ENCODE measurements at regions not wholly inside any gene's neighbourhood (a gene's known extent, or its start where the extent isn't known, plus 50 kb on each side); places are given as distances from the start of the nearest gene placed in this dataset.

DNA sequence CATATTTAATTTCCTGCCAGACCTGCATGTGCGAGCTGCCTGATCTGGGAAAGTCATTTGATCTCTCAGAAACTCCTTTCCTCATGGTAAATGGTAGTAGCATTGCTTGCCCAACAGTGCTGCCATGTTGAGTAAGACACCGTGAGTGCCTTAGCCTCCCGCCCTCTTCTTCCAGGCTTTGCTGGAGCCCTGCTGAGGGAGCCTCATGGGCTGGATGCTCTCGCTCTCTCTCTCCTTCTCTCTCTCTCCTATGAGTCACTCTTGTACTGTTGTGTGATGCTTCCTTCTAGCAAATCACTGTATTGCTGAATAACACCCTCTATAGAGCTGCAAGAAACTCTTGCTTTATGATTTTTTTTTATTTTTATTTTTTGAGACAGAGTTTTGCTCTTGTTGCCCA is 365.5 kb downstream of the UQCRFS1 start:
- ChIA-PET POLR2A (no interaction called here), CTCF (no interaction called here)
- TF ChIP-seq, protein P1, sequence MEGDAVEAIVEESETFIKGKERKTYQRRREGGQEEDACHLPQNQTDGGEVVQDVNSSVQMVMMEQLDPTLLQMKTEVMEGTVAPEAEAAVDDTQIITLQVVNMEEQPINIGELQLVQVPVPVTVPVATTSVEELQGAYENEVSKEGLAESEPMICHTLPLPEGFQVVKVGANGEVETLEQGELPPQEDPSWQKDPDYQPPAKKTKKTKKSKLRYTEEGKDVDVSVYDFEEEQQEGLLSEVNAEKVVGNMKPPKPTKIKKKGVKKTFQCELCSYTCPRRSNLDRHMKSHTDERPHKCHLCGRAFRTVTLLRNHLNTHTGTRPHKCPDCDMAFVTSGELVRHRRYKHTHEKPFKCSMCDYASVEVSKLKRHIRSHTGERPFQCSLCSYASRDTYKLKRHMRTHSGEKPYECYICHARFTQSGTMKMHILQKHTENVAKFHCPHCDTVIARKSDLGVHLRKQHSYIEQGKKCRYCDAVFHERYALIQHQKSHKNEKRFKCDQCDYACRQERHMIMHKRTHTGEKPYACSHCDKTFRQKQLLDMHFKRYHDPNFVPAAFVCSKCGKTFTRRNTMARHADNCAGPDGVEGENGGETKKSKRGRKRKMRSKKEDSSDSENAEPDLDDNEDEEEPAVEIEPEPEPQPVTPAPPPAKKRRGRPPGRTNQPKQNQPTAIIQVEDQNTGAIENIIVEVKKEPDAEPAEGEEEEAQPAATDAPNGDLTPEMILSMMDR (IDR thresholded peaks at IDR 0.05; ENCODE audit: control extremely low read depth, extremely low read depth, low read depth, missing control alignments) = no peak
- no peak for DNase-seq (ENCODE audit: extremely low spot score)

DNA sequence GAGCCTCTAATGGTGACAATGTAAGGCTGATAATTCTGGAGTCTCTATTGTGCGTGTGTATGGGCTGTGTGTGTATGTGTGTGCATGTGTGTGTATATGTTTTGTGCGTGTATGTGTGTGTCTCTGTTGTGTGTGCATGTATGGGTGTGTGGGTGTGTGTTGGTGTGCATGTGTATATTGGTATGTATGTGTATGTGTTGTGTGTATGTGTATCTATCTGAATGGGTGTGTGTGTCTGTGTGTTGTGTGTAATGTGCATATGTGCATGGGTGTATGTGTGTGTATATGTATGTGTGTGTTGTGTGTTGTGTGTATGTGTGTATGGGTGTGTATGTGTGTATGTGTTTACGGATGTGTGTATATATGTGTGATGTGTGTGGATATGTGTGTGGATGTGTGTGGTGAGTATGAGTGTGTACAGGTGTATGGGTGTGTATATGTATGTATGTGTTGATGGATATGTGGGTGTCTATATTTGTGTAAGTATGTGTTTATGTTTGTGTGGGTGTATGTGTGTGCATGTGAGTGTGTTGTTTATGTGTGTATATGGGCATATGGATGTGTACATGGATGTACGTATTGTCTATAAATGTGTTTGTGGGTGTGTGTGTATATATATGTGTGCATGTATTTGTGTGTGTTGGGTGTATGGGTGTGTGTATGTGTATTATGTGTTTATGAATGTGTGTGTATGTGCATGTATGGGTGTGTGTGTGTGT is 366.7 kb downstream of the UQCRFS1 start:
- POLR2A ChIA-PET = no interaction called here

DNA sequence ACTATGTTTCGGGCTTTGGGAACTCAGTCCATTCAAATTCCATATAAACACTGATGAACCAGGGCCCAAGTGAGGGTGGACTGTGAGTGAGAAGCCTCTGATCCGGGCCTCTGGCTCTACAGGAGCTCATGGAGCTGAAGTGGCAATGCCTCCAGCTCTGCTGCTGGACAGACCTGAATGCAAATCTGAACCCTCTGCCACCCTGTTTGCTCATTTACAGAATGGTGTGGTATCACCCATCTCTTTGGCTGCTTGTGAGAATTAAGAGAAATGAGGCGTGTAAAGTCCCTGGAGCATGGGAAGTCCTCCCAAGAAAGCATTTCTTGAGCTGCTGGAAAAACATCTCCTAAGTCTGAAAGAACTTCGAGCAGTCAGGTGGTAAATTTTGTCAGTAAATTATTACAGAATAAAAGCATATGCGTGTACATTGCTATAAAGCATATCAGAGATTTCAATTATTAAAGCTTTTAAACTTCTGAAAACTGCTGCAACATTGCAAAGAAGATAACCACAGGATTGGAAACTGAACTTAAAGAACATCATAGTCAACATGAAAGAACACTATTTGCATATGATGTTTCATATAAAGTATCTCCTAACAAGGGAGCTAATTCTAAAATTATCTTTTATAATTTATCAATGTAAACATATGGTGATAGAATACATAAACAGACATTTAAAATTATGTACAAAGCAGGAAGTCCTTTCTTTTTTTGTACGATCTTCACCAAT is 369.0 kb downstream of the UQCRFS1 start:
- no peak for DNase-seq (ENCODE audit: extremely low spot score)
- CTCF ChIA-PET = no interaction called here
- TF ChIP-seq, protein P1 (IDR thresholded peaks at IDR 0.05; ENCODE audit: control extremely low read depth, extremely low read depth, low read depth, missing control alignments) = no peak
- POLR2A ChIA-PET = no interaction called here

More for the DNA sequence above, 366.7 kb downstream of the UQCRFS1 start:
- CTCF ChIA-PET = no interaction called here
- TF ChIP-seq, protein P1 (IDR thresholded peaks at IDR 0.05; ENCODE audit: control extremely low read depth, extremely low read depth, low read depth, missing control alignments) = no peak
- DNase-seq (ENCODE audit: extremely low spot score) = no peak

DNA sequence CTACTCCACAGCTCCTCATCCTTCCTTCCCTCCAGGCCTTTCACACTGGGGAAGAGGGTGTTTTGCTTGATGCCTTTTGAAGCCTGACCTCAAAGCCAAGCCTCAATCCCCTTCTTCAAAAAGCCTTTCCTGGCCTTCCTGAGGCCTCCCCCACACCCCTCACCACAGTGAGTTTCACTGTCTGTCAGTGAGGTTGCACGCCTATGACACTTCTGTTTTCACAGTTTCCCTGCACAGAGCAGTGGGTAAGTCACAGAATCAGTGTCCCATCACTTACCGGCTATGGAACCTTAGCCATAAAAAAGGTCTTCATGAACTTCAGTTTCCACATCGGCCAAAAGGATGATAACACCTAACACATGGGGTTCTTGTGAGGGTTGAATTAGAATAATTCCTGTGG is 371.4 kb downstream of the UQCRFS1 start:
- no peak for DNase-seq (ENCODE audit: extremely low spot score)
- TF ChIP-seq, protein P1 (IDR thresholded peaks at IDR 0.05; ENCODE audit: control extremely low read depth, extremely low read depth, low read depth, missing control alignments) = no peak
- ChIA-PET CTCF (interaction anchor here (1.2 kb wide), 1 partner anchor 9 kb away, joined by 4 read pairs; no protein-coding TSS in a partner anchor), POLR2A (no interaction called here)

DNA sequence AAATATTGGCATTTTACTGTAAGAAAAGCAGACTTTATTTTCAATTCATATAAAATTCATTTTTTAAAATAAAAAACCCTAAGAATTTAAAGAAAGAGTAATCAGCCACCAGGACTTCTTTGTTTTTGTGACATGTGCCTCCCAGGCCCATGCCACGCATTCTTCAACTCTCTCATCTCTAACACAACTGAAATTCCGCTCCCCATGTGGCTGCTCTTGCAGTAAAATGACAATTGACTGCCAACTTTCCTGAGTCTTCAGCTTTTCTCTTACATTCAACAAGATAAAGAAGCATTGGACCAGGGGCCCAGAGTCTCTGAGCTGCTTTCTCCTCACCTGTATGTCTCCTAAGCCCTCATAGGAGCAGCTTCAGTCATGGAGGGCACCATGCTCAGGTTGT is 372.1 kb downstream of the UQCRFS1 start:
- ChIA-PET POLR2A (no interaction called here), CTCF (interaction anchor here (1.2 to 1.4 kb wide), 2 partner anchors 10 to 423 kb away, joined by 4 read pairs; no protein-coding TSS in a partner anchor)
- DNase-seq (ENCODE audit: extremely low spot score) = no peak
- TF ChIP-seq, protein P1 (IDR thresholded peaks at IDR 0.05; ENCODE audit: control extremely low read depth, extremely low read depth, low read depth, missing control alignments) = no peak

DNA sequence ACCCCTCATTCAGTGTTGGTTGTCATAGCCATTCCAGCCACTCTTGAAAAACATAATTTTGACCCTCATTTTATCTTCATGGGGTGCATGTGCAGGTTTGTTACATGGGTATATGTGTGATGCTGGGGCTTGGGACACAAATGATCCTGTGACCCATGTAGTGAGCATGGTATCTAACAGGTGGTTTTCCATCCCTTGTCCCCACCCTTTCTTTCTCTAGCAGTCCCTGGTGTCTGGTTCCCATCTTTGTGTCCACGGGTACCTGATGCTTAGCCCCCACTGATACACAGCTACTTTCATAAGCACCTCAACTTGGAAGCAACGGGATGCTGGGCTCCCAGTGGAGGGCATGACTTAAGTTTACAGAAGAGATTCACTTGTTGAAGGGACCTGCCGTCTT is 373.5 kb downstream of the UQCRFS1 start:
- TF ChIP-seq, protein P1 (IDR thresholded peaks at IDR 0.05; ENCODE audit: control extremely low read depth, extremely low read depth, low read depth, missing control alignments) = no peak
- DNase-seq (ENCODE audit: extremely low spot score) = no peak
- ChIA-PET POLR2A (no interaction called here), CTCF (no interaction called here)
